Nephron (organoid): ENCODE measurements at regions not wholly inside any gene's neighbourhood (a gene's known extent, or its start where the extent isn't known, plus 50 kb on each side); places are given as distances from the start of the nearest gene placed in this dataset.
A peak's percentile ranks its signal among the peaks of the same experiment; 100 is the strongest.

Source experiments
- H3K27ac Mint-ChIP-seq, 3 experiments: 2 replicates each; pipeline ENCODE4 v1.8.0; 2020; ENCODE audit warnings: mixed read lengths in 3 of 3, mild to moderate bottlenecking in 2 of 3, moderate library complexity in 1 of 3
- H3K27me3 Mint-ChIP-seq: 2 replicates; pipeline ENCODE4 v1.8.0; 2021; ENCODE audit warnings: low read depth, mild to moderate bottlenecking, moderate library complexity, mixed read lengths
- H3K36me3 Mint-ChIP-seq: 2 replicates; pipeline ENCODE4 v1.8.0; 2020; ENCODE audit warnings: low read depth, mixed read lengths
- H3K4me1 Mint-ChIP-seq: 2 replicates; pipeline ENCODE4 v1.8.0; 2020; ENCODE audit warnings: mixed read lengths
- H3K4me3 Mint-ChIP-seq, 3 experiments: 2 replicates each; pipeline ENCODE4 v1.8.0; 2020; ENCODE audit warnings: mild to moderate bottlenecking in 3 of 3, mixed read lengths in 3 of 3, moderate library complexity in 2 of 3
- H3K9me3 Mint-ChIP-seq: 2 replicates; pipeline ENCODE4 v1.8.0; 2020; ENCODE audit warnings: mixed read lengths
- CTCF ChIP-seq, 3 experiments: fragments of 200-600 bp; sonication (generic); IDR thresholded peaks; one replicate each; pipeline ENCODE4 v1.5.0; 2021; ENCODE audit warnings: antibody characterized with exemption in 3 of 3; ENCODE audit not compliant: unreplicated experiment in 3 of 3

DNA sequence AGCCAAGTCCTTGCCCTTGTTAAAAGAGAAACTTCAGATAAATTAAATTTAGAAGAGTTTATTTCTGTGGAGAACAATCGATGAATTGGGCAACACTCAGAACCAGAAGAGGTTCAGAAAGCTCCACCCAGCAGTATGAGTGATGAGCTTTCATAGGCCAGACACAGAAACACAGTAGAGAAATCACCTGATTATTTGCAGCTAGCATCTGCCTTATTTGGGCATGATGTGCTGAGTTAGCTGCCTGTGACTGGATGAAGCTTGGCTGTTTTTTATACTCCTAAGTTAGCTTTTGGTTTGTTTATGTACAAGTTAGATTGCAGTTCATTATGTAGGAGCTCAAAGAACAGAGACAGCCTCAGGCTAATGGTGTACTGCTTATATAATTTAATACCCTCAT, 269.5 kb upstream of the SESN3 start:
- H3K9me3 Mint-ChIP-seq, result peaks cover 2% of the 10 kb centered on the region
- no peaks in the 10 kb centered on the region for H3K36me3 Mint-ChIP-seq
- H3K27me3 Mint-ChIP-seq, result no peaks in the 10 kb centered on the region
- H3K4me3 Mint-ChIP-seq, result no peak overlapping the region
- peaks cover 63% of the 10 kb centered on the region for H3K4me1 Mint-ChIP-seq
- H3K27ac Mint-ChIP-seq, result no peak overlapping the region
- no peak for TF ChIP-seq CTCF (IDR thresholded peaks at IDR 0.05; ENCODE audit: unreplicated experiment in 3 of 3)

DNA sequence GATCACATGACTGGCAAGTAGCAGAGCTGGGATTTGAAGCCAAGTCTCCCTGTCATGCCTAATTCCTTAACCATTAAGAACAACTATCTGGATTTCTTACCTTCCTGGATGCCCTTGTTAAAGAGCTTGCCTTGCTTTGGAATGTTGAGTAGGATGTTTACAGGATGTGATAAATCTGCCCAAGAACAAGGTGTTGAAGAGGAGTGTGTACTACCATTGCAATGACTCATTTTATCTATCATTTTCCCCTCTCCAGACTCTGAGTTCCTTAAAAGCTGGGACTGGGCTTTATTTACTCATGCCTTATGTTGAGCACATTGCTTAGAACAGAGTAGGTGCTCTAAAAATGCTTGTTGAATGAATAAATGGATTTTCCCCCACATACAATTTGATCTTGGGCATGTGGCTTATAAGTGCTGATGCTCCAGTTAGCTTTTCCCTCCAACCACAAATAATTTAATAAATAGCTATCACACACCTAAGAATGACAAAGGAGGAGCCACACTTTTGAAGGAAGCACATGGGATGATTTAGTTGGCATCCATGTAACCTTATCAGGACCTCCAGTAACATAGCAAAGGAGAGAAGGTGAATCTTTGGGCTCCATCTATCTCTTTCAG, 268.6 kb upstream of the SESN3 start:
- Mint-ChIP-seq H3K36me3 (no peaks in the 10 kb centered on the region), H3K4me1 (peaks cover 63% of the 10 kb centered on the region), H3K9me3 (peaks cover 8% of the 10 kb centered on the region), H3K27me3 (no peaks in the 10 kb centered on the region), H3K27ac (peak overlapping the region in 2 of 3 experiments; percentile 16 to 40), H3K4me3 (no peak overlapping the region)
- no peak for TF ChIP-seq CTCF (IDR thresholded peaks at IDR 0.05; ENCODE audit: unreplicated experiment in 3 of 3)

GRCh38 chr11:95498722-95499425, 267.9 kb upstream of the SESN3 start:
- Mint-ChIP-seq H3K4me3 (peak overlapping the region in 1 of 3 experiments; percentile 1), H3K9me3 (peaks cover 13% of the 10 kb centered on the region), H3K27ac (peak overlapping the region in 2 of 3 experiments; percentile 16 to 40), H3K4me1 (peaks cover 58% of the 10 kb centered on the region), H3K27me3 (no peaks in the 10 kb centered on the region), H3K36me3 (no peaks in the 10 kb centered on the region)
- TF ChIP-seq CTCF (IDR thresholded peaks at IDR 0.05; ENCODE audit: unreplicated experiment in 3 of 3), result no peak

DNA sequence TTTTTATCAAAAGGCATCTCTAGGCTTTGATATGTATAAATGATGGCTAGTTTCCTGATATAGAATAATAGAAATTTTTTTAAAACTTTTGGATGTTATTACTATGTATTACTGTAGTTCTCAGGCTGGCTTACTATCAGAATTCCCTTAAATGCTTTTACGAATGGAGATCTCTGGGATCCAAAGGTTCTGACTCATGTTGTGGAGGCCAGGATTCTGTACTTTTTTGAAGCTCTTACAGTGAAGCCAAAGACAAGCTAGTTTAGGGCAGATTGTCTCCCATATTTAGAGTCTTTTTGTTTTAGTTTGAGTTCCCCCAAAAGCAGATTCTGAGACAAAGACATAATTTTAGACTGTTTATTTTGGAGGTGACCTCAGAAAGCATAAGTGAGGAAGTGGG, 265.9 kb upstream of the SESN3 start:
- Mint-ChIP-seq H3K4me1 (peaks cover 45% of the 10 kb centered on the region), H3K36me3 (peaks cover 1% of the 10 kb centered on the region), H3K9me3 (peaks cover 17% of the 10 kb centered on the region), H3K27me3 (no peaks in the 10 kb centered on the region), H3K27ac (peak overlapping the region in 2 of 3 experiments; percentile 71 to 87), H3K4me3 (no peak overlapping the region)
- no peak for TF ChIP-seq CTCF (IDR thresholded peaks at IDR 0.05; ENCODE audit: unreplicated experiment in 3 of 3)

DNA sequence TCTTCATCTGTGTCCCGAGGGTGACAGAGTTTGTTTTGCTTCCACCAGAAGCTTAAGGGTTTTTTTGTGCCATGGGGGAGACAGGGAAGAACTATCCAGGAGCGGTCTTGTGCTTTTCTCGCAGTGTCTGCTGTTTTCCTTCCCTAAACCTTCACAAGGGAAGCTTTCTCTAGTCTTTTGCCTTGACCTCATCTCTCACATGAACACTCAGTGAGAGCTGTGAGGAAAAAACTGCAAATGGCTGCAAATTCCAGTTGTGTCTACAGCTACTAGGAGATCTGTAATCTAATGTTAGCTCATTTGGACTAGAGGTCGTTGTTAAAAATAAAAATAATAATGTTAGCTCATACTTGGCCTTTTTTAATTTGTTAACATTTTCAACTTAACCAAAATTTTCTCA, 264.7 kb upstream of the SESN3 start:
- Mint-ChIP-seq H3K27ac (peak overlapping the region; percentile 71 to 87 (median 76)), H3K9me3 (peaks cover 23% of the 10 kb centered on the region), H3K4me1 (peaks cover 40% of the 10 kb centered on the region), H3K36me3 (peaks cover 5% of the 10 kb centered on the region), H3K27me3 (no peaks in the 10 kb centered on the region), H3K4me3 (no peak overlapping the region)
- no peak for TF ChIP-seq CTCF (IDR thresholded peaks at IDR 0.05; ENCODE audit: unreplicated experiment in 3 of 3)

DNA sequence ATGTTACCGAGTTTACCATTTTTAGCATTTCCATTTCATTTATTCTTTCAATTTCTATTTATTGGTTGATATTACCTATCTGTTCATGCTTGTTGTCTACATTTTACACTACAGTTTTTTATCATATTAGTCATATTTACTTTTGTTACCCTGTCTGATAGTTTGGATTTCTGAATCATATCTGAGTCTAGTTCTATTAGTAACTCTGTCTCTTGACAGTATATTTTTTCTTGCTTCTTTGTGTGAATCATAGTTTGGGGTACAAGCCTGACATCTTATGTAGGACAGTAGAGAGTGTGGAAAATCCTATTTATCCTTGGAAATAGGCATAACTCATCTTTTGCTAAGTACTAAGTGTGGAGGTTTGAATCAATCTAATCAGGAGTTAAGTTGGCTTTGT, 263.9 kb upstream of the SESN3 start:
- peaks cover 23% of the 10 kb centered on the region for H3K9me3 Mint-ChIP-seq

More for the DNA sequence above, 263.9 kb upstream of the SESN3 start:
- Mint-ChIP-seq H3K27me3 (no peaks in the 10 kb centered on the region), H3K4me3 (no peak overlapping the region), H3K36me3 (peaks cover 5% of the 10 kb centered on the region), H3K4me1 (peaks cover 36% of the 10 kb centered on the region), H3K27ac (peak overlapping the region in 1 of 3 experiments; percentile 87)
- no peak for TF ChIP-seq CTCF (IDR thresholded peaks at IDR 0.05; ENCODE audit: unreplicated experiment in 3 of 3)
